ENCODE measurements at regions not wholly inside any gene's neighbourhood (a gene's known extent, or its start where the extent isn't known, plus 50 kb on each side); places are given as distances from the start of the nearest gene placed in this dataset.

DNA sequence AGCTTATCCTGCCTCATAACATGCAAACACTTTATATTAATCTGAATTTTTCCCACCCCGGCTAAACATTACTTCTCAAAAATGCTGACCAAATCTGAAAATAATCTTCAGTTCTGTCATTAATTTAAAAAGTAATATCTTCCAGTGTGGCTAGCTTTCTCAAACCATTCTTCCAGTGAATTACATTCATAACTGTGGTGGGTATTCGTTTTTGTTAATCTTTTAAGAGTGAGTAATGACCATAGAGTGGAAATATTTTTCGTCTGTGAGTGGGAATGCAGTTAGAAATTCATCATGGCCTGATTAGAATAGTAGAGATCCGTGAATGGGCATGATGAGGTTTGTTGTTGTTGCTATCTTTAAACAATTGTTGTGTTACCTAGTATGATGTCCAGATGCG lies 138.6 kb upstream of the SFRP2 start:
- TF ChIP-seq, protein P1, sequence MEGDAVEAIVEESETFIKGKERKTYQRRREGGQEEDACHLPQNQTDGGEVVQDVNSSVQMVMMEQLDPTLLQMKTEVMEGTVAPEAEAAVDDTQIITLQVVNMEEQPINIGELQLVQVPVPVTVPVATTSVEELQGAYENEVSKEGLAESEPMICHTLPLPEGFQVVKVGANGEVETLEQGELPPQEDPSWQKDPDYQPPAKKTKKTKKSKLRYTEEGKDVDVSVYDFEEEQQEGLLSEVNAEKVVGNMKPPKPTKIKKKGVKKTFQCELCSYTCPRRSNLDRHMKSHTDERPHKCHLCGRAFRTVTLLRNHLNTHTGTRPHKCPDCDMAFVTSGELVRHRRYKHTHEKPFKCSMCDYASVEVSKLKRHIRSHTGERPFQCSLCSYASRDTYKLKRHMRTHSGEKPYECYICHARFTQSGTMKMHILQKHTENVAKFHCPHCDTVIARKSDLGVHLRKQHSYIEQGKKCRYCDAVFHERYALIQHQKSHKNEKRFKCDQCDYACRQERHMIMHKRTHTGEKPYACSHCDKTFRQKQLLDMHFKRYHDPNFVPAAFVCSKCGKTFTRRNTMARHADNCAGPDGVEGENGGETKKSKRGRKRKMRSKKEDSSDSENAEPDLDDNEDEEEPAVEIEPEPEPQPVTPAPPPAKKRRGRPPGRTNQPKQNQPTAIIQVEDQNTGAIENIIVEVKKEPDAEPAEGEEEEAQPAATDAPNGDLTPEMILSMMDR (conservative IDR thresholded peaks at IDR 0.05 in 1 of 2, IDR thresholded peaks at IDR 0.05 in 1 of 2; ENCODE audit: low read depth in 1 of 2, low read length in 2 of 2): no peak
- TF ChIP-seq EZH2 (IDR thresholded peaks at IDR 0.05; ENCODE audit: low read length, missing control alignments): no peak
